GM18870 (cell line): ENCODE measurements at regions not wholly inside any gene's neighbourhood (a gene's known extent, or its start where the extent isn't known, plus 50 kb on each side); places are given as distances from the start of the nearest gene placed in this dataset.

ENCODE experiments used
- ATAC-seq: cut with Tn5 transposase; IDR thresholded peaks from one replicate; pipeline ENCODE4 v1.9.1; 2021; ENCODE audit warnings: moderate library complexity; ENCODE audit not compliant: unreplicated experiment

DNA sequence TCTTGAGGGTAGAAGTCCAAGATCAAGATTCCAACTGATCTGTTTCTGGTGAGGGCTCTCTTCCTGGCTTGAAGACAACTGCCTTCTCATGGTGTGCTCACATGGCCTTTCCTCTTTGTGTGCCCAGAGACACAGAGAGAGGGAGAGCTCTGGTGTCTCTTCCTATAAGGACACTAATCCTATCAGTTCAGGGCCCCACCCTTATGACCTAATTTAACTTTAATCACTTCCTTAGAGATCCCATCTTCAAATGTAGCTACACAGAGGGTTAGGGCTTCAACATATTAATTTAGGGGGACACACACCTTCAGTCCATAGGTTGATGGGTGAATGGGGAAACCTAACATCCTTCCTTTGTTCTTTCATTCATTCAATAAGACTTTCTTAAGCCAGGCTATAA, 144.6 kb downstream of the MN1 start:
- ATAC-seq: no peak

DNA sequence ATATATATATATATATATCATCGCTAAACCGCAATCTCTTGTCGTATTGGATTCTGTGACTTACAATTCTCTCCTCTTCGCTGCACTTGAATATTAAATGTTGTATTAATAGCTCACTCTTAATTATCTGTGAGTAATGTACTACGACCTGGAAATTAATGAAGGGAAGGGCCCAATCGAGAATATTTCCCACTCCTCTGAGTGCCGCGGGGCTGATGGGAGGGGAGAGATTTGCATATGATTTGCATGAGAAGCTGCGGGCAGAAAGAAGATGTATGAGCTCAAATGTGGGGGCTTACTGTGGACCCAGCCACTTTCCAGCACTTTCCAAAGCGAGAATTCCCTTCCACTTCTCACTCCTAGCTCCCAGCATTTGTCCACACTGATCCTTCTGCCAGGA, 141.2 kb downstream of the MN1 start:
- ATAC-seq: no peak

DNA sequence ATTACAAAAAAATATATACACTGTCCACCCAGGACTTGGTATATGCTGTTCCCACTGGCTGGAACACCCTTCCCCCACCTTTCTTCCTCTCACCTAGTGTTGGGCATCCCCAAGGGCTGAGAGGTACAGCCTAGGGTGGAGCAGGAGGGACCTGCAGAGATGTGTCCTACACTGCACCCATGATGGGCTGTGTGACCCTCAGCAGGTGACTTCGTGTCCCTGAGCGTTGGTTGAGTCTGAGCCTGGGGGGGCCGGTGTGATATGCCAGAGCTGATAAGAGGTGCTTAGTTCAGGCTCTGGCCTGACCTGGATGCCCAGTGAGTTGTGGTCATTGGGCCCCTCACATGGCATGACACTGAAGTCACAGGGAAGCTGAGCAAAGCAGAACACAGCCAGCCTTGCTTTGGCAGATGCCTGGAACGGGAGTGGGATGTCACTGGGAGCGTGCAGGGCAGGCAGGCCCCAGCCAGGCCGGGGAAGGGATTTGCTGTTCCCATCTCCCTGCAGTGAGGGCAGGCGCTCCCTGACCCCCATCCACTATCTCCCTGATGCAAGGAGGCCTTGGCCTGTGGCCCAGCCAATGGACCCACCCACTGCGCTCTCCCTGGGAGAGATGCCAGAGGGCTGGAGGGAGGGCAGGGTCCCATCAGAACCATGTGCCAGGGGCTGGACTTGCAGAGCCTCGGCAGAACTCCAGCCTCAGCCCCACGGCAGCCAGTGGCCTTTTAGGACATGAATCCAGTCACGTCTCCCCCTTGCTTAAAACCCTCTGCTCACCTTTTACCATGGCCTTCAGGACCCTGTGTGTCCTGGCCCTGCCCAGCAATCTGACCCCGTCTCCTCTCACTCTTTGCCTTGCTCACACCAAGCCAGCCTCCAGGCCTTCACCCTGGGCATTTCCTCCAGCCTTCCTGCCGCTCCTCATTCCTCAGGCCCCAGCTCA, 138.9 kb downstream of the MN1 start:
- no peak for ATAC-seq

DNA sequence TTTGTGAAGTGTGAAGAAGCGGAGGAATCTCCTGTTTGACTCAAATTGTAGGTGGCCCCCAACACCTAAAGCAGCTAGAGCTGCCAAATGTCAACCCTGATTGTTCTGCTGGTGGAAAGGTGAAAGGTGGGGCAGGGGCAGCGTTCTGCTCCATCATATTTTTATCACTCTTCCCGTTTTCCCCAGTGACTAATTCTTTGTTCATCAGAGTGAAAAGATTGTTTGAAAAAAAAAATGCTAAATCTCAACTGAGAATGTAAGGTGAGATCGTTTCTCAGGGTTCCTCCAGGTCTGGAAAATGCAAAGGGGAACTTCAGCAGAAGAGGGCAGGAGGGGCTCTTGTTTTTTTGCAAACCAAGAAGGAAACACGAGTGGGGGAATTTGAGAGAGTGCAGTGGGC, 137.7 kb downstream of the MN1 start:
- ATAC-seq: no peak

DNA sequence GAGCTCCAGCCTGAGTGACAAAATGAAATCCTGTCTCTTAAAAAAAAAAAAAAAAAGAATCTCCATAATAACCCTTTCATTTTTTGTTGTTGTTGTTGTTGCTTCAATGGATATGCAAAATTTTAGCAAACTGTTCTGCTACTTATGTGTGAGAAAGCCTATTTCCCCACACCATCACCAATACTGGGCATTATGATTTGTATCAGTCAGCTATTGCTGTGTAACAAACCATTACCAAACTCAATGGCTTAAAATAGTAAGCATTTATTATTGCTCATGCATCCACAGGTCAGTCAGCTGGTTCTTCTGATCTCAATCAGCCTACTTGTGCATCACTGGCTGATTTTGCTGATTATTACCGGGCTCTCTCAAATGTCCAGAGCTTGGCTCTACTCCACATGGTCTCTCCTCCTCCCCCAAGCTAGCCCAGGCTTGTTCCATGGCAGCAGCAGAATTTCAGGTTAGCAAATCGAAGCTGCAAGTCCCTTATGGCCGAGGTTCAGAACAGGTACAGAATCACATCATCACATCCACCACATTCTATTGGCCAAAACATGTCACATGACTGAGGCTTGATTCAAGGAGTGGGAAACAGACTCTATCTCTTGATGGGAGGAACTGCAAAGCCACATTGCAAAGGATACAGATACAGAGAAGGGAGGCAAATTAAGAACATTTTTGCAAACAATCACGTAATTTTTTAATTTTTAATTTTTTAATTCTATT, 135.1 kb downstream of the MN1 start:
- no peak for ATAC-seq

DNA sequence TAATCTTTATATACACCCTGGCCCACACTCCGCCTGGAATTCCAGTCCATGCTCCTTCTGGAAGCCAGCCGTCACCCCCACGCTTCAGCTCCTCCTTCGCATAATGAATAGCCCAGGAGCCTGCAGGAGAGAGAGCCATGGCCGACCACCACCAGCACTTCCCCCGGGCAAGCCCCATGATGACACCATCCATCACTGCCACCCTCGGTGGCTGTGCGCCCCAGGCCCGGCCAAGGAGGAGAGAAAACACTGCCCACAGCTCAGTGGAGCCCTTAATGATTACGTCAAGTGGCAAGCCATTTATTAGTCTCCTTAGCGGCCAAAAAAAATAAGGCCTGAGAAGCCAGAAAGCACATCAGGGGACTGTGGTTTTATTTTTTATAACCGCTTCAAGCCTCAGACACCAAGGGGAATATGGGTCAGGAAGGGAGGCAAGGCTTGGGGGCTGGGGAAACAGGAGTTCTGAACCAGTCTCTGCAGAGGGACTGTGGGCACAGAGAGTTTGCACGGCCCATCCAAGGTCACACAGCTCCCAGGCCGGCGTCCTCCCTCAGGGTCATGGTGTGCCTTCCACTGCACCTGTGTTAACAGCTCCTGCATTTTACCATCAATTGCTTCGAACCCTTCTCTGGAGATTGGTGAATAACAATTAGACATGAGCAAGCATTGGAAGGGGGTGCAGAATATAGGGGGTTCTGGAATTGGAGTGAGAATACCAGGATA, 134.3 kb downstream of the MN1 start:
- ATAC-seq: no peak

DNA sequence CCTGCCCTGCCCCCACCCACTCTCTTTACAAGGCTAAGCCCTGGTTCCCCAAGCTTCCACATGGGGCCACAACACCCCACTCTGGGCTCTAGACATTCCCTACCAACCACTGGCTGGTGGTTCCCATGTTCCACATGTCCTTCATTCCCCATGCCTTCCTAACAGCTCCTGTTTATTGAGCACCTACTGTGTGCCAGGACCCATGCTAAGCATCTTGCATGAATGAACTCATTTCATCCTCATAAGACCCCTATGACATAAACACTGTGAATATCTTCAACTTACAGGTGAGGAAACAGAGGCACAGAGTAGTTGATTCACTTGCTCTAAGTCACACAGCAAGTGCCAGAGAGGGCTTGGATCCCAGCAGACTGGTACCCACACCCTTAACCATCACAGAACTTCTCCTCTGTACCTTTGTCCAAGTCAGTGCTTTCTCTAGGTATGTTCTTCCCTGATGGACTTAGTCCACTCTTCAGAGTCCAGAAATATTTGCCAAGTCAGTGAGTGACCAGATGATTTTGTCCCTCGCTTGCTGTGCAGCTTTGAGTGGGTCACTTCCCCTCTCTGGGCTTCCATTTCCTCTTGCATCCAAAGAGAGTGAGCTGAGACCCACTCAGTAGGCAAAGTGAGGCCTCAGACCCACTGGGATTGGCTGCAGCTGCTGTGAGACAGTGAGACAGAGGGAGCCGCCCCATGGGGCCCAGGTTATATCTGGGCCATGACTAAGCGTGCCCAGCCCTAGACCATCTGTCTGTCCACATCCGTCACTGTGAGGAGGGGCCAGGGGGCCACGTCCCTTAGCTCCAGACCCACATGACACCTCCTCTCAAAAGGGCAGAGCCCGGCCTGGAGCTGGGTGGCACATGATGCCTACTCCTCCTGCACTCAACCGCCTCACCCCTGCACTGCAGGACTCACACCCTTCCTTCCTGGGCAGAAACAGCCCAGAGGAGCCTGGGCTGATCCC, 132.4 kb downstream of the MN1 start:
- ATAC-seq: no peak

DNA sequence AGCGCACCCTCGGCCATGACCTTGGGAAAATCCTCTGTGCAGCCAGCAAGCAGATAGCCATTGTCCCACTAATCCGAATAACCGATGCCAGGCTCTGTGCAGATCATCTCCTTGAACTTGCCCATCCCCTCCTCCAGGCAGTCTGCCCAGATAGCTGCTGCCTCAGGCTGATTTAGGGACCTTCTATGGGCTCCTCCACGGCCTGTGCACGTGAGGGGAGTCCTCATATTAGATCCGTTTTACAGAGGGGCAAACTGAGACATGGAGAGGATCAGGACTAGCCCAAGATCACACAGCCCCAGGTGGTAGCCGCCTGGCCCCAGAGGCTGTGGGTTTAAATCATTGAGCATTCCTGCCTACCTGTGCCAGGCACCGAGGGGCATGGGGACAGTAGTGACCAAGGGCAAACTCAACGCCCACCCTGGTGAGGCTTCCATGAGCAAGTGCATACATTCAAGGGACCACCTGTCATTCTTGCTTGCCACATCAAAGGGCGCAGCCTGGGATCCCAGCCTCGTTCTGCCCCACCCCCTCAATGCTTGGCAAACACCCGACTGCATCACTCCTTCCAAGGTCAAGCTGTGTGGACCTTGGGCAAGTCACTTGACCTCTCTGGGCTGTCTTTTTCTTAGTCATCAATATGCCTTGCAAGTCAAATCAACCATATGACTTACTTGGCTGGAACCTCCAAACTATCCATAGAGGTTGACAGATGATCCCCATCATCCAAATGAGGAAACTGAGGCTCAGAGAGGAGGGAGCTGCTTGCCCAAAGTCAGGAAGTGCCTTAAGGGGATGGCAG, 131.6 kb downstream of the MN1 start:
- ATAC-seq: no peak

DNA sequence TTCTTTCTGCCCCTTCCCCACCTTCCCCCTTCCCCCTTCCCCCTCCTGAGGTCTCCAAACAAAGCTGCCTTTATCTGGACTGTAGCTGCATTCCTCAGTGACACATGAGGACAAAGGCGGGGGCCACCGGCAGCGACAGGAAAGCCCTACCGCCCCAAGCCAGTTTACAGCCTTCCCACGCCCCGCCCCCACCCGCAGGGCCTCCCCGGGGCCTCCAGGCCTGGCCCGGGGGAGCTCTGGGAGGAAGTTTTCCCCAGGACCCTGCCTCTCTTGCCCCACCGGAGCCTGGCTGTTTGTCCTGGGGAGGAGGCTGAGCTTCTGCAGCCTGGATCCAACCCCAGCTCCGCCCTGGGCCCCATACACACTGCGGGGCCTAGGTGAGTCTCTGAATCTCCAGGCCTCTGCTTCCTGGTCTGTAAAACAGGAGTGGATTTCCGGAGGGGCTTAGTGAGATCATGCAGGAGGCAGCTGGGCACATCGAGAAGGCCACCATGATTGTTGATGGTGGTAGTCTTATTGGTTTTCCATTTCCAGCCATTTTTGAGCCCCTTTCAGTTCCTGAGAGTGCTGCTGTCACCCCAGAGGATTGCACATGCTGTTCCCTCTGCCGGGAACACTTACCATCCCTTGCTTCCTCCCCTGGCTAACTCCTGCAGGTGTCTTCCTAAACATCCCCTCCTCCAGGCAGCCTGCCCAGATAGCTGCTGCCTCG, 130.7 kb downstream of the MN1 start:
- ATAC-seq: no peak

DNA sequence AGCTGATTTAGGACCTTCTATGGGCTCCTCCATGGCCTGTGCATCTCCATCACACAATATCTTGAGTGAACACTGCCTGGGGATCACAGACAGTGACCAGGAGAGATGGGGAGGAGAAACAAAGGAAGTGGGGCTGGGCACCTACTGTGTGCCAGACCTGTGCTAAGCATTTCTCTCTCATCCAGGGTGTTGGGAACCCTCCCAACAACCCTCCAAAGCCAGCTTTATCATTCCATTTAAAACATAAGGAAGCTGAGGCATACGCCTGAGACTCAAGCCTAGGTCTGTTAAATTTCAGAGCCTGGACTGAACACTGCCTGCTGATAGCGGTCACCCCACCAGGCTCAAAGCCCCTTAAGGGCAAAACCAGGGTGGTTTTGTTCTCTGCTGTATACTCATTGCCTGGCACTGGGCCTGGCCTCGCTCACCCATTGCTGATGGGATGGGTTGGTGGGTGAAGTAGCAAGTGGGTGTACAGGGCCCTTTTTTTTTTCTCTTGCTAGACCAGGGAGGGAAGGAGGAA, 130.1 kb downstream of the MN1 start:
- ATAC-seq: no peak

DNA sequence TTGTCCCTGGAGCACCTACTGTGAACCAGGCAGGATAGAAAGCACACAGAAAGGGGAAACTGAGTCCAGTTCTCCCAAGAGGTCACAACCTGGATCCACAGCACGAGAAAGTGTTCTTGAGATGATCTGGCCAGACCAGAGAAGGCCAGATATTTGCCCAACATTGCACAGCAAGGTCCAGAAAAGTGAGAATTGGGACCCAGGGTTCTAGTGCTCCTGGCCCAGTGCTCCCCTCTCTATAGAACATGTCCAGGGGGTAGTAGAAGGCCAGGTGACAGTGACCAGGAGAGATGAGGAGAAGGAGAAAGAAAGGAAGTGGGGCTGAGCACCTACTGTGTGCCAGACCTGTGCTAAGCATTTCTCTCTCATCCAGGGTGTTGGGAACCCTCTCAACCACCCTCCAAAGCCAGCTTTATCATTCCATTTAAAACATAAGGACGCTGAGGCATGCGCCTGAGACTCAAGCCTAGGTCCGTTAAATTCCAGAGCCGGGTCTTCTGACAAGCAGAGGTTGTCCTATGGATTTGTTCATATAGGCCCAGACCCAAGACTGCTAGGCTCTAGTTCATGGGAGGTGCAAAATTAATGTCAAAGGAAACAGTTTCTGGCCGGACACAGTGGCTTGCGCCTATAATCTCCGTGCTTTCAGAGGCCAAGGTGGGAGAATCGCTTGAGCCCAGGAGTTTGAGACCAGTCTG, 128.7 kb downstream of the MN1 start:
- no peak for ATAC-seq

DNA sequence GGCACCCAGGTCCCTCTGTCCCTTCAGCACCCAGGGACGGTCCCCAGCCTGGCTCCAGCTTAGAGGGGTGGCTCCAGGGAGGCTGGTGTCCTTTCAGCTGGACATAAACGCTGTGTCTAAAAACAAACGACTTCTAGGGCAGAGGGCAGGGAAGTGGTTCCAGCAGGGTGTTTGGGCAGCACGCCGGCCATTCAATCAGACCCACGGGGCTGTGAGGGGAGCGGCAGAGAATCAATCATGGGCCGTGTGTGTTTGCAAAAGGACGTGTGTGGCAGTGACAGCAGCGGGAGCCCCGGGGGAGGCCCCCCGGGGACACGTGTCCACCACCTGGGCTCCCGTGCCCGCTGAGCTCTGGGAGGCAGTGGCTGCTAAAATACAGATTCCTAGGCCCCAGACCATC, 127.7 kb downstream of the MN1 start:
- no peak for ATAC-seq

DNA sequence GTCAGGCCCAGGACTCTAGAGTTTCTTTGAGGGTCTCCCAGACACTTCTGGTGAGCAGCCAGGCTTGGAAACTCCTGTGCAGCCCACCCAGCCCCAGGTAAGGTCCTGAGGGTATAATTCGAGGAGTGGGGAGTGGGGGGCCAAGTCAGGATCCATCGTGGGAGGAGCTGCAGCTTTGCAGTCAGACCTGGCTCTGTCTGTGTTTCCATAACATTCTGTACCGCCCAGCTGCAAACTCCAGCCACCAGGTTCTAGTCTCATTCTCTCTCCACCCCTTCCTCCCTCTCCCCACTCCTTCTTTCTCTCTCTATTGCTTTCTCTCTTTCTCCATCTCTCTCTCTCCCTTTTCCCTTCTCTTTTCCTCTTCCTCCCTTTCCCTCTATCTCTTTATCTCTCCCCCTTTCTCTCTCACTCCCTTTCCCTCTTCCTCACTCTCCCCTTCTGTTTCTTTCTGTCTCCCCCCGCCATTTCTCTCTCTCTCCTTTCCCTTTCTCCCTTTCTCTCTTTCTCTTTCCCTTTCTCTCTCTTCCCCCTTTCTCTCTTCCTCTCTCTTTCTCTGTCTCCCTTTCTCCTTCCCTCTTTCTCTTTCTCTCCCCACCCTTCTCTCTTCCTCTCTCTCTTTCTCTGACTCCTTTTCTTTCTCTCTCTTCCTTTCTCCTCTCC, 127.2 kb downstream of the MN1 start:
- no peak for ATAC-seq

DNA sequence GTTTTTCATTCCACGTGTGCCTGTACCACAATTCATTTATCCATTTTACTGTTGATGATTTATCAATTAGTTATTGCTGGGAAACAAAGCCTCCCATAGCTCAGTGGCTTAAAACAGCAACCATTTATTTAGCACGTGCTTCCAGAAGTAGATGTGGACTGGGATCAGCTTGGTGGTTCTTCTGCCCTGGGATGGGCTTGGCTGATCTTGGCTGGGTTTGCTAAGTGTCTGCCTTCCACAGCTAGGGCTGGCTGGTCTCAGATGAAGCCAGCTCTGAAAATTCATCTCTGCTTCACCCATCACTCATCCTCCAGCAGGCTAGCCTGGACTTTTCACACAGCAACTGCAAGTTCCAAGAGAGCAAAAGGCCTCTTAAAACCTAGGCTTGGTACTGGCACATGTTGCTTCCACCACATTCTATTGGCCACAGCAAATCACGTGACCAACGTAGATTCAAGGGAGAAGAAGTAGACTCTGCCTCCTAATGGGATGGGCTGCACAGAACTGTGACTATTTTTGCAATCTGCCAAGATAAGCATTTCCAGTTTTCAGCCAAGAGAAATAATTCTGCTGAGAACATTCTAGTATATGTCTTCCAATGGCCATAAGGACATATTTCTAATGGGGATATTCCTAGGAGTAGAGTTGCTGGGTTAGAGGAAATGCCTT, 124.9 kb downstream of the MN1 start:
- no peak for ATAC-seq

DNA sequence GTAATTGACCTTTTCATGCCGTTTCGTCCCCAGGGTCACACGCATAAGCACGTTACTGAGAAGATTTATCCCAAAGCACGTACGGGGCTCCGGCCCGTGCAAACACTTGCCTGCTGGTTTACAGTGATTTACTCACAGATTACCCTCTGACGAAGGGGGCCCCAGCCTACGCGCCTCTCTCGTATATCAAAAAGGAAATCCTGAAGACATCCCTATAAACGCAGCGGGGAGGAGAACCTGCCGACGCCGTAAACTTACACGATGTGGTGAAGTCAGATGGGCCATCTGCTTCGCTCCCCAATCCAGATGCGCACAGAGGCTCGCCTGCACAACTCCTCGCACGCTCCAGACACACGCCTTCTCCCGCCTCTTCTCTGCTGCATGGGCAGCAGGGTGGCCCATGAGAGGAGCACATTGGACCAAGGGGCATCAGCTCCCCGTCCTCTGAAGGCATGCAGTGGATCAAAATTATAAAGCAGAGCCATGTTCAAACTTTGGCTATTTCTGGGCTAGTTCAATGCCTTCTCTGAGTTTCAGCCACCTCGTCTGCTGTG, 123.6 kb downstream of the MN1 start:
- ATAC-seq: no peak

DNA sequence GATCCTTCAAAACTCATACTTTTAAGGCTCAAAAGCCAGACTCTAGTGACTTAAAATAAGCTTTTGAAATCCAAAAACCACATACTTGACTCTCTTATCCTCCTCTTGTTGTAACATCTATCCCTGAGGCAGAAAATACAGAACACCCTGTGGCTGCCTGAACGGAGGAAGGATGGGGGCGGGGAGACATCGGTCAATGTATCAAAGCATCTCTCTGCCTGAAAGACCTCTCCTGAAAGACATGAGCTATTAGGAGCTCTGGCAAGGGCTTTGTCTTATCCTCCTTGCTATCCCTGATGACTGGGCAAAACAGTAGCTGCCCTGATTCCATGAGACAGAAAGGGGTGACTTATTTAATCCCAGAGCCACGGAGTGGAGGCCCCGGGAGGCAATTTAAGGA, 122.4 kb downstream of the MN1 start:
- no peak for ATAC-seq
